HepG2 (cell line): ENCODE measurements at regions not wholly inside any gene's neighbourhood (a gene's known extent, or its start where the extent isn't known, plus 50 kb on each side); places are given as distances from the start of the nearest gene placed in this dataset.

Experiments used
- KLF15 ChIP-seq: sonication (generic); formaldehyde crosslinking; IDR thresholded peaks from 2 replicates; pipeline ENCODE4 v1.8.1; 2023; ENCODE audit warnings: borderline replicate concordance, mild to moderate bottlenecking, inconsistent platforms, missing genetic modification reagents, mixed read lengths
- SRSF4 ChIP-seq: fragments of 200-400 bp; formaldehyde crosslinking; IDR thresholded peaks from one replicate; pipeline ENCODE4 v1.6.1; 2018; ENCODE audit warnings: mild to moderate bottlenecking, low read depth, low read length, moderate library complexity; ENCODE audit not compliant: poor library complexity, severe bottlenecking
- TBP ChIP-seq: sonication (generic); formaldehyde crosslinking; IDR thresholded peaks from 2 replicates; pipeline ENCODE4 v1.5.0; 2020; ENCODE audit warnings: missing genetic modification reagents
- TEAD3 ChIP-seq: optimal IDR thresholded peaks from 2 replicates; pipeline ENCODE3; 2016; ENCODE audit warnings: borderline replicate concordance
- ZNF451 ChIP-seq: sonication (generic); formaldehyde crosslinking; IDR thresholded peaks from 2 replicates; pipeline ENCODE4 v1.5.0; 2020; ENCODE audit warnings: mild to moderate bottlenecking, missing genetic modification reagents
- ZNF501 ChIP-seq: sonication (generic); formaldehyde crosslinking; IDR thresholded peaks from 2 replicates; pipeline ENCODE4 v1.5.1; 2020; ENCODE audit warnings: mild to moderate bottlenecking, moderate library complexity, missing genetic modification reagents
- ZNF547 ChIP-seq: sonication (generic); formaldehyde crosslinking; IDR thresholded peaks from 2 replicates; pipeline ENCODE4 v1.5.1; 2020; ENCODE audit warnings: mild to moderate bottlenecking, missing genetic modification reagents
- ZNF589 ChIP-seq: sonication (generic); formaldehyde crosslinking; conservative IDR thresholded peaks from 2 replicates; pipeline ENCODE4 v1.8.0; 2022; ENCODE audit warnings: mild to moderate bottlenecking, moderate library complexity, missing genetic modification reagents
- ZNF775 ChIP-seq: sonication (generic); formaldehyde crosslinking; IDR thresholded peaks from 2 replicates; pipeline ENCODE4 v1.4.0; 2020; ENCODE audit warnings: missing genetic modification reagents, mild to moderate bottlenecking, moderate library complexity, borderline replicate concordance
- TF ChIP-seq, protein P1 (sequence below): sonication (generic); IDR thresholded peaks from 2 replicates; pipeline ENCODE4 v1.6.1; 2016; ENCODE audit warnings: low read depth, borderline replicate concordance
- TF ChIP-seq, protein P2 (sequence below): sonication (generic); formaldehyde crosslinking; conservative IDR thresholded peaks from 2 replicates; pipeline ENCODE4 v1.4.0; 2020; ENCODE audit warnings: missing genetic modification reagents

DNA sequence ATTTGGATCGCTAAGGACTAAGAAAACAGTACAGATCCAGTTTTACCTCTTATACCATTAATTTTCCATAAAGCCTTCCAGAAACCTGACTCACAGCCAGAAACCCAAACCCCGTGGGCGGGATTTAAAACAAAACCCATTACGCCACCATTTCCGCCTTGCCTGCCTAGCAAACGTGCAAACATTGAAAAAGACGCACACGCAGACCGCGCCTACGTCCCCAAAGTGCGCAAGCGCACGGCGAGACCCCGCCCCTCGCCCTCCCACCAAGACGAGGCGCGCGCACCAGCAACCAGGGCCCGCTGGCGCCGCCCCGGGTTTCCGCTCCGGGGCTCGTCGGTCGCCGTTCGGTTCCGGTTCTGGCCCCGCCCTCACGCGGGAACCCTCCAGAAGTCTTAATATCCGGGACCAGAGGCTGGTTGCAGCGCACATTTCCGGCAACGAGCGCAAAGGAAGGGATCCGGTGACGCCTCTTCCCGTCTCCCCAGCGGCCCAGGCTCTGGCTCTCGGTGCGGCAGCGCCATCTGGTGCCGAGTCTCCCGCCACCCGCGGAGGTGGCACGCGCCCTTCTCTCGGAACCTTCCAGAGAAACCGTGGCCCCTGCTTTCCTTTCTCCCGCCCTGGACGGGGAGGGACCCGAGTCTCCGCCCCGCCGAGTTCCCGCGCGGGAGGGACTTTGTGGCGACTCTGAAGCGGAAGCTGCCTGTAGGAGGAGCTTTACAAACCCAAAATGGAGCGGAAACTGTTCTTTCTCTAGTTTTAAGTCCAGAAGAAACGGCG, 256.9 kb upstream of the STARD13 start (continued):
- TF ChIP-seq, protein P1, sequence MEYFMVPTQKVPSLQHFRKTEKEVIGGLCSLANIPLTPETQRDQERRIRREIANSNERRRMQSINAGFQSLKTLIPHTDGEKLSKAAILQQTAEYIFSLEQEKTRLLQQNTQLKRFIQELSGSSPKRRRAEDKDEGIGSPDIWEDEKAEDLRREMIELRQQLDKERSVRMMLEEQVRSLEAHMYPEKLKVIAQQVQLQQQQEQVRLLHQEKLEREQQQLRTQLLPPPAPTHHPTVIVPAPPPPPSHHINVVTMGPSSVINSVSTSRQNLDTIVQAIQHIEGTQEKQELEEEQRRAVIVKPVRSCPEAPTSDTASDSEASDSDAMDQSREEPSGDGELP = peak; percentile 62; the same call in 1 of the 2 replicates
- peak; percentile 92 for TF ChIP-seq KLF15 (CRISPR knock-in tag)
- peak; percentile 90; the same call in 1 of the 2 replicates for TF ChIP-seq ZNF589 (CRISPR knock-in tag)
- peak; percentile 88; the same call in 1 of the 2 replicates for TF ChIP-seq ZNF451 (CRISPR knock-in tag)
- TF ChIP-seq TBP (CRISPR knock-in tag) = no peak
- TF ChIP-seq ZNF501 (CRISPR knock-in tag) = peak; percentile 97
- peak; percentile 98 for TF ChIP-seq ZNF547 (CRISPR knock-in tag)
- TF ChIP-seq TEAD3 = peak; percentile 72
- TF ChIP-seq, protein P2, sequence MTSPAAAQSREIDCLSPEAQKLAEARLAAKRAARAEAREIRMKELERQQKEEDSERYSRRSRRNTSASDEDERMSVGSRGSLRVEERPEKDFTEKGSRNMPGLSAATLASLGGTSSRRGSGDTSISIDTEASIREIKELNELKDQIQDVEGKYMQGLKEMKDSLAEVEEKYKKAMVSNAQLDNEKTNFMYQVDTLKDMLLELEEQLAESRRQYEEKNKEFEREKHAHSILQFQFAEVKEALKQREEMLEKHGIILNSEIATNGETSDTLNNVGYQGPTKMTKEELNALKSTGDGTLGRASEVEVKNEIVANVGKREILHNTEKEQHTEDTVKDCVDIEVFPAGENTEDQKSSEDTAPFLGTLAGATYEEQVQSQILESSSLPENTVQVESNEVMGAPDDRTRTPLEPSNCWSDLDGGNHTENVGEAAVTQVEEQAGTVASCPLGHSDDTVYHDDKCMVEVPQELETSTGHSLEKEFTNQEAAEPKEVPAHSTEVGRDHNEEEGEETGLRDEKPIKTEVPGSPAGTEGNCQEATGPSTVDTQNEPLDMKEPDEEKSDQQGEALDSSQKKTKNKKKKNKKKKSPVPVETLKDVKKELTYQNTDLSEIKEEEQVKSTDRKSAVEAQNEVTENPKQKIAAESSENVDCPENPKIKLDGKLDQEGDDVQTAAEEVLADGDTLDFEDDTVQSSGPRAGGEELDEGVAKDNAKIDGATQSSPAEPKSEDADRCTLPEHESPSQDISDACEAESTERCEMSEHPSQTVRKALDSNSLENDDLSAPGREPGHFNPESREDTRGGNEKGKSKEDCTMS (CRISPR knock-in tag) = no peak
- TF ChIP-seq ZNF775 (CRISPR knock-in tag) = 0 out of 2 replicates have a peak, but pooled peaks have one; percentile 66
- TF ChIP-seq SRSF4 = no peak
